HepG2 (cell line): ENCODE measurements at regions not wholly inside any gene's neighbourhood (a gene's known extent, or its start where the extent isn't known, plus 50 kb on each side); places are given as distances from the start of the nearest gene placed in this dataset.

Experiments used
- ATF1 ChIP-seq: IDR thresholded peaks from 2 replicates; pipeline ENCODE4 v1.6.1; 2016; ENCODE audit warnings: mild to moderate bottlenecking, control low read depth
- KDM1A ChIP-seq: IDR thresholded peaks from 2 replicates; pipeline ENCODE4 v1.6.1; 2016; ENCODE audit warnings: missing compliant biosample characterization
- TF ChIP-seq, protein P1 (sequence below), 2 experiments: IDR thresholded peaks; 2 replicates each; pipeline ENCODE4 v1.6.1; 2011 to 2012; ENCODE audit warnings: low read length in 2 of 2, borderline replicate concordance in 1 of 2, low read depth in 1 of 2, mild to moderate bottlenecking in 1 of 2, moderate library complexity in 1 of 2
- TF ChIP-seq, protein P2 (sequence below): sonication (generic); formaldehyde crosslinking; IDR thresholded peaks from 2 replicates; pipeline ENCODE4 v1.4.0; 2020; ENCODE audit warnings: missing genetic modification reagents
- TF ChIP-seq, protein P3 (sequence below): sonication (generic); formaldehyde crosslinking; conservative IDR thresholded peaks from 2 replicates; pipeline ENCODE4 v1.8.0; 2022; ENCODE audit warnings: mild to moderate bottlenecking, moderate library complexity, missing genetic modification reagents
- TF ChIP-seq, protein P4 (sequence below): sonication (generic); formaldehyde crosslinking; IDR thresholded peaks from 2 replicates; pipeline ENCODE4 v1.4.0; 2020; ENCODE audit warnings: low read depth, missing genetic modification reagents
- TF ChIP-seq, protein P5 (sequence below): sonication (generic); formaldehyde crosslinking; IDR thresholded peaks from 2 replicates; pipeline ENCODE4 v1.5.0; 2020; ENCODE audit warnings: mild to moderate bottlenecking, missing genetic modification reagents, moderate library complexity

DNA sequence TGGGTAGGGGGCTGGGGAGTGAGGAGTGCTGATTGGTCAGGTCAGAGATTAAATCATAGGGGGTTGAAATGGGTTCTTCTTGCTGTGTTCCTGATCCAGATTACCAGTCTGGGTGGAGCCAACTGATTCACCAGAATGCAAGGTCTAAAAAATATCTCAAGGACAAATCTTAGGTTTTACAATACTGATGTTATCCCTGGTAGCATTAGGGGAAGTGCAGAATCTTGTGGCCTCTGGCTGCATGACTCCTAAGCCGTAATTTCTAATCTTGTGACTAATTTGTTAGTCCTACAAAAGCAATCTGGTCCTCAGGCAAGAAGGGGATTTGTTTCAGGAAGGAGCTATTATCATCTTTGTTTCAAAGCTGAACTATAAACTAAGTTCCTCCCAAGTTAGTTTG is 289.2 kb upstream of the KYNU start:
- TF ChIP-seq KDM1A (CRISPR knock-in tag) (no peak), ATF1 (CRISPR knock-in tag) (no peak)
- TF ChIP-seq, protein P1, sequence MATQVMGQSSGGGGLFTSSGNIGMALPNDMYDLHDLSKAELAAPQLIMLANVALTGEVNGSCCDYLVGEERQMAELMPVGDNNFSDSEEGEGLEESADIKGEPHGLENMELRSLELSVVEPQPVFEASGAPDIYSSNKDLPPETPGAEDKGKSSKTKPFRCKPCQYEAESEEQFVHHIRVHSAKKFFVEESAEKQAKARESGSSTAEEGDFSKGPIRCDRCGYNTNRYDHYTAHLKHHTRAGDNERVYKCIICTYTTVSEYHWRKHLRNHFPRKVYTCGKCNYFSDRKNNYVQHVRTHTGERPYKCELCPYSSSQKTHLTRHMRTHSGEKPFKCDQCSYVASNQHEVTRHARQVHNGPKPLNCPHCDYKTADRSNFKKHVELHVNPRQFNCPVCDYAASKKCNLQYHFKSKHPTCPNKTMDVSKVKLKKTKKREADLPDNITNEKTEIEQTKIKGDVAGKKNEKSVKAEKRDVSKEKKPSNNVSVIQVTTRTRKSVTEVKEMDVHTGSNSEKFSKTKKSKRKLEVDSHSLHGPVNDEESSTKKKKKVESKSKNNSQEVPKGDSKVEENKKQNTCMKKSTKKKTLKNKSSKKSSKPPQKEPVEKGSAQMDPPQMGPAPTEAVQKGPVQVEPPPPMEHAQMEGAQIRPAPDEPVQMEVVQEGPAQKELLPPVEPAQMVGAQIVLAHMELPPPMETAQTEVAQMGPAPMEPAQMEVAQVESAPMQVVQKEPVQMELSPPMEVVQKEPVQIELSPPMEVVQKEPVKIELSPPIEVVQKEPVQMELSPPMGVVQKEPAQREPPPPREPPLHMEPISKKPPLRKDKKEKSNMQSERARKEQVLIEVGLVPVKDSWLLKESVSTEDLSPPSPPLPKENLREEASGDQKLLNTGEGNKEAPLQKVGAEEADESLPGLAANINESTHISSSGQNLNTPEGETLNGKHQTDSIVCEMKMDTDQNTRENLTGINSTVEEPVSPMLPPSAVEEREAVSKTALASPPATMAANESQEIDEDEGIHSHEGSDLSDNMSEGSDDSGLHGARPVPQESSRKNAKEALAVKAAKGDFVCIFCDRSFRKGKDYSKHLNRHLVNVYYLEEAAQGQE (IDR thresholded peaks at IDR 0.05; ENCODE audit: borderline replicate concordance in 1 of 2, low read depth in 1 of 2, low read length in 2 of 2), result no peak
- TF ChIP-seq, protein P2, sequence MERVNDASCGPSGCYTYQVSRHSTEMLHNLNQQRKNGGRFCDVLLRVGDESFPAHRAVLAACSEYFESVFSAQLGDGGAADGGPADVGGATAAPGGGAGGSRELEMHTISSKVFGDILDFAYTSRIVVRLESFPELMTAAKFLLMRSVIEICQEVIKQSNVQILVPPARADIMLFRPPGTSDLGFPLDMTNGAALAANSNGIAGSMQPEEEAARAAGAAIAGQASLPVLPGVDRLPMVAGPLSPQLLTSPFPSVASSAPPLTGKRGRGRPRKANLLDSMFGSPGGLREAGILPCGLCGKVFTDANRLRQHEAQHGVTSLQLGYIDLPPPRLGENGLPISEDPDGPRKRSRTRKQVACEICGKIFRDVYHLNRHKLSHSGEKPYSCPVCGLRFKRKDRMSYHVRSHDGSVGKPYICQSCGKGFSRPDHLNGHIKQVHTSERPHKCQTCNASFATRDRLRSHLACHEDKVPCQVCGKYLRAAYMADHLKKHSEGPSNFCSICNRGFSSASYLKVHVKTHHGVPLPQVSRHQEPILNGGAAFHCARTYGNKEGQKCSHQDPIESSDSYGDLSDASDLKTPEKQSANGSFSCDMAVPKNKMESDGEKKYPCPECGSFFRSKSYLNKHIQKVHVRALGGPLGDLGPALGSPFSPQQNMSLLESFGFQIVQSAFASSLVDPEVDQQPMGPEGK (CRISPR knock-in tag), result no peak
- TF ChIP-seq, protein P3, sequence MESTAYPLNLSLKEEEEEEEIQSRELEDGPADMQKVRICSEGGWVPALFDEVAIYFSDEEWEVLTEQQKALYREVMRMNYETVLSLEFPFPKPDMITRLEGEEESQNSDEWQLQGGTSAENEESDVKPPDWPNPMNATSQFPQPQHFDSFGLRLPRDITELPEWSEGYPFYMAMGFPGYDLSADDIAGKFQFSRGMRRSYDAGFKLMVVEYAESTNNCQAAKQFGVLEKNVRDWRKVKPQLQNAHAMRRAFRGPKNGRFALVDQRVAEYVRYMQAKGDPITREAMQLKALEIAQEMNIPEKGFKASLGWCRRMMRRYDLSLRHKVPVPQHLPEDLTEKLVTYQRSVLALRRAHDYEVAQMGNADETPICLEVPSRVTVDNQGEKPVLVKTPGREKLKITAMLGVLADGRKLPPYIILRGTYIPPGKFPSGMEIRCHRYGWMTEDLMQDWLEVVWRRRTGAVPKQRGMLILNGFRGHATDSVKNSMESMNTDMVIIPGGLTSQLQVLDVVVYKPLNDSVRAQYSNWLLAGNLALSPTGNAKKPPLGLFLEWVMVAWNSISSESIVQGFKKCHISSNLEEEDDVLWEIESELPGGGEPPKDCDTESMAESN (CRISPR knock-in tag), result no peak
- TF ChIP-seq, protein P4, sequence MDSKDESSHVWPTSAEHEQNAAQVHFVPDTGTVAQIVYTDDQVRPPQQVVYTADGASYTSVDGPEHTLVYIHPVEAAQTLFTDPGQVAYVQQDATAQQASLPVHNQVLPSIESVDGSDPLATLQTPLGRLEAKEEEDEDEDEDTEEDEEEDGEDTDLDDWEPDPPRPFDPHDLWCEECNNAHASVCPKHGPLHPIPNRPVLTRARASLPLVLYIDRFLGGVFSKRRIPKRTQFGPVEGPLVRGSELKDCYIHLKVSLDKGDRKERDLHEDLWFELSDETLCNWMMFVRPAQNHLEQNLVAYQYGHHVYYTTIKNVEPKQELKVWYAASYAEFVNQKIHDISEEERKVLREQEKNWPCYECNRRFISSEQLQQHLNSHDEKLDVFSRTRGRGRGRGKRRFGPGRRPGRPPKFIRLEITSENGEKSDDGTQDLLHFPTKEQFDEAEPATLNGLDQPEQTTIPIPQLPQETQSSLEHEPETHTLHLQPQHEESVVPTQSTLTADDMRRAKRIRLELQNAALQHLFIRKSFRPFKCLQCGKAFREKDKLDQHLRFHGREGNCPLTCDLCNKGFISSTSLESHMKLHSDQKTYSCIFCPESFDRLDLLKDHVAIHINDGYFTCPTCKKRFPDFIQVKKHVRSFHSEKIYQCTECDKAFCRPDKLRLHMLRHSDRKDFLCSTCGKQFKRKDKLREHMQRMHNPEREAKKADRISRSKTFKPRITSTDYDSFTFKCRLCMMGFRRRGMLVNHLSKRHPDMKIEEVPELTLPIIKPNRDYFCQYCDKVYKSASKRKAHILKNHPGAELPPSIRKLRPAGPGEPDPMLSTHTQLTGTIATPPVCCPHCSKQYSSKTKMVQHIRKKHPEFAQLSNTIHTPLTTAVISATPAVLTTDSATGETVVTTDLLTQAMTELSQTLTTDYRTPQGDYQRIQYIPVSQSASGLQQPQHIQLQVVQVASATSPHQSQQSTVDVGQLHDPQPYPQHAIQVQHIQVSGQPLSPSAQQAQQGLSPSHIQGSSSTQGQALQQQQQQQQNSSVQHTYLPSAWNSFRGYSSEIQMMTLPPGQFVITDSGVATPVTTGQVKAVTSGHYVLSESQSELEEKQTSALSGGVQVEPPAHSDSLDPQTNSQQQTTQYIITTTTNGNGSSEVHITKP (CRISPR knock-in tag), result no peak
- TF ChIP-seq, protein P5, sequence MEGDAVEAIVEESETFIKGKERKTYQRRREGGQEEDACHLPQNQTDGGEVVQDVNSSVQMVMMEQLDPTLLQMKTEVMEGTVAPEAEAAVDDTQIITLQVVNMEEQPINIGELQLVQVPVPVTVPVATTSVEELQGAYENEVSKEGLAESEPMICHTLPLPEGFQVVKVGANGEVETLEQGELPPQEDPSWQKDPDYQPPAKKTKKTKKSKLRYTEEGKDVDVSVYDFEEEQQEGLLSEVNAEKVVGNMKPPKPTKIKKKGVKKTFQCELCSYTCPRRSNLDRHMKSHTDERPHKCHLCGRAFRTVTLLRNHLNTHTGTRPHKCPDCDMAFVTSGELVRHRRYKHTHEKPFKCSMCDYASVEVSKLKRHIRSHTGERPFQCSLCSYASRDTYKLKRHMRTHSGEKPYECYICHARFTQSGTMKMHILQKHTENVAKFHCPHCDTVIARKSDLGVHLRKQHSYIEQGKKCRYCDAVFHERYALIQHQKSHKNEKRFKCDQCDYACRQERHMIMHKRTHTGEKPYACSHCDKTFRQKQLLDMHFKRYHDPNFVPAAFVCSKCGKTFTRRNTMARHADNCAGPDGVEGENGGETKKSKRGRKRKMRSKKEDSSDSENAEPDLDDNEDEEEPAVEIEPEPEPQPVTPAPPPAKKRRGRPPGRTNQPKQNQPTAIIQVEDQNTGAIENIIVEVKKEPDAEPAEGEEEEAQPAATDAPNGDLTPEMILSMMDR (CRISPR knock-in tag), result no peak
